CD4-positive, CD25-positive, alpha-beta regulatory T cell (primary cell): ENCODE measurements at regions not wholly inside any gene's neighbourhood (a gene's known extent, or its start where the extent isn't known, plus 50 kb on each side); places are given as distances from the start of the nearest gene placed in this dataset.

Experiments used
- ATAC-seq, 2 donors: fragments of 150-1000 bp; cut with Tn5 transposase; one replicate each; pipeline ENCODE4 v1.10.0; 2021; ENCODE audit warnings: low read depth in 2 of 2, moderate number of reproducible peaks in 2 of 2, moderate library complexity in 1 of 2
- DNase-seq, 3 donors: peaks; one replicate each; pipeline versions ENCODE4 v3.0.0 to v3.0.0-alpha.2; 2012 to 2022; ENCODE audit warnings: mixed read lengths in 1 of 3
- H3K27ac ChIP-seq: one replicate; pipeline ENCODE4 v1.7.0; 2013; ENCODE audit warnings: mild to moderate bottlenecking, low read length; ENCODE audit not compliant: insufficient read depth, poor library complexity, severe bottlenecking
- H3K27me3 ChIP-seq: one replicate; pipeline ENCODE4 v1.7.0; 2013; ENCODE audit warnings: low read length; ENCODE audit not compliant: control insufficient read depth, insufficient read depth
- H3K36me3 ChIP-seq: one replicate; pipeline ENCODE4 v1.7.0; 2013; ENCODE audit warnings: mild to moderate bottlenecking, low read length, moderate library complexity; ENCODE audit not compliant: control insufficient read depth, insufficient read depth
- H3K4me1 ChIP-seq: 2 replicates; pipeline ENCODE4 v1.7.0; 2013; ENCODE audit warnings: mild to moderate bottlenecking, low read length; ENCODE audit not compliant: insufficient read depth, control insufficient read depth, poor library complexity, severe bottlenecking
- H3K4me3 ChIP-seq: one replicate; pipeline ENCODE4 v1.7.0; 2013; ENCODE audit warnings: low read depth, mild to moderate bottlenecking, low read length, moderate library complexity
- H3K9me3 ChIP-seq, 2 experiments: 1 replicate in 1 of 2; 2 replicates in 1 of 2; pipeline ENCODE4 v1.7.0; 2013; ENCODE audit warnings: low read length in 2 of 2, mild to moderate bottlenecking in 1 of 2, moderate library complexity in 1 of 2; ENCODE audit not compliant: control insufficient read depth in 2 of 2
- H3K27ac Mint-ChIP-seq, 3 donors: one replicate each; pipeline ENCODE4 v1.8.0; 2020 to 2022; ENCODE audit warnings: mild to moderate bottlenecking in 3 of 3, mixed read lengths in 3 of 3, moderate library complexity in 2 of 3
- H3K27me3 Mint-ChIP-seq: one replicate; pipeline ENCODE4 v1.8.0; 2022; ENCODE audit warnings: mild to moderate bottlenecking, mixed read lengths
- H3K36me3 Mint-ChIP-seq: one replicate; pipeline ENCODE4 v1.8.0; 2020; ENCODE audit warnings: mixed read lengths
- H3K4me1 Mint-ChIP-seq, 4 donors: one replicate each; pipeline ENCODE4 v1.8.0; 2020 to 2022; ENCODE audit warnings: mixed read lengths in 4 of 4, mild to moderate bottlenecking in 1 of 4
- H3K4me3 Mint-ChIP-seq, 4 donors: one replicate each; pipeline ENCODE4 v1.8.0; 2020 to 2022; ENCODE audit warnings: mild to moderate bottlenecking in 4 of 4, mixed read lengths in 4 of 4, moderate library complexity in 3 of 4
- H3K9me3 Mint-ChIP-seq, 7 donors: one replicate each; pipeline ENCODE4 v1.8.0; 2020 to 2022; ENCODE audit warnings: mixed read lengths in 7 of 7, mild to moderate bottlenecking in 3 of 7, moderate library complexity in 2 of 7

- no peaks in the 10 kb centered on the region for H3K36me3 ChIP-seq
- H3K4me3 Mint-ChIP-seq = peak overlapping the region in 1 of 4 donors; percentile 16
- no peak overlapping the region for H3K27ac Mint-ChIP-seq
- H3K27me3 Mint-ChIP-seq = no peaks in the 10 kb centered on the region
- ATAC-seq (no peak), DNase-seq (no peak)
- no peaks in the 10 kb centered on the region for H3K4me1 ChIP-seq
- no peak overlapping the region for H3K27ac ChIP-seq
- no peak overlapping the region for H3K4me3 ChIP-seq
- no peaks in the 10 kb centered on the region for H3K9me3 ChIP-seq
- H3K4me1 Mint-ChIP-seq = no peaks in the 10 kb centered on the region
- no peaks in the 10 kb centered on the region for H3K36me3 Mint-ChIP-seq
- peaks cover 1 to 12% (median 6%) of the 10 kb centered on the region in 7 donors for H3K9me3 Mint-ChIP-seq
- no peaks in the 10 kb centered on the region for H3K27me3 ChIP-seq
These were observed 185.8 kb upstream of the UBE3A start for GRCh38 chr15:25624504-25625177.

GRCh38 chr15:25623708-25624107 lies 184.9 kb upstream of the UBE3A start:
- no peak overlapping the region for H3K27ac Mint-ChIP-seq
- peaks cover 0 to 13% (median 2%) of the 10 kb centered on the region in 7 donors for H3K9me3 Mint-ChIP-seq
- H3K4me3 ChIP-seq = no peak overlapping the region
- H3K36me3 Mint-ChIP-seq = no peaks in the 10 kb centered on the region
- no peaks in the 10 kb centered on the region for H3K4me1 ChIP-seq
- no peaks in the 10 kb centered on the region for H3K27me3 ChIP-seq
- no peak overlapping the region for H3K4me3 Mint-ChIP-seq
- H3K4me1 Mint-ChIP-seq = no peaks in the 10 kb centered on the region
- H3K27me3 Mint-ChIP-seq = no peaks in the 10 kb centered on the region
- no peaks in the 10 kb centered on the region for H3K9me3 ChIP-seq
- no peak overlapping the region for H3K27ac ChIP-seq
- no peaks in the 10 kb centered on the region for H3K36me3 ChIP-seq
- ATAC-seq (no peak), DNase-seq (no peak)

GRCh38 chr15:25620466-25620865 lies 181.6 kb upstream of the UBE3A start:
- Histone ChIP-seq H3K9me3 (no peaks in the 10 kb centered on the region), H3K4me3 (no peak overlapping the region), H3K4me1 (no peaks in the 10 kb centered on the region), H3K27ac (no peak overlapping the region), H3K27me3 (no peaks in the 10 kb centered on the region), H3K36me3 (no peaks in the 10 kb centered on the region)
- Mint-ChIP-seq H3K4me3 (no peak overlapping the region), H3K27me3 (no peaks in the 10 kb centered on the region), H3K4me1 (no peaks in the 10 kb centered on the region), H3K27ac (no peak overlapping the region), H3K36me3 (no peaks in the 10 kb centered on the region), H3K9me3 (peaks cover 0 to 12% (median 2%) of the 10 kb centered on the region in 7 donors)
- no peak for ATAC-seq
- DNase-seq = no peak

GRCh38 chr15:25619761-25620160 lies 180.9 kb upstream of the UBE3A start:
- no peak for ATAC-seq
- Histone ChIP-seq H3K9me3 (no peaks in the 10 kb centered on the region), H3K27ac (no peak overlapping the region), H3K27me3 (no peaks in the 10 kb centered on the region), H3K4me1 (no peaks in the 10 kb centered on the region), H3K36me3 (no peaks in the 10 kb centered on the region), H3K4me3 (no peak overlapping the region)
- peaks cover 0 to 12% (median 2%) of the 10 kb centered on the region in 7 donors for H3K9me3 Mint-ChIP-seq
- no peaks in the 10 kb centered on the region for H3K27me3 Mint-ChIP-seq
- no peak overlapping the region for H3K4me3 Mint-ChIP-seq
- no peak for DNase-seq
- H3K36me3 Mint-ChIP-seq = no peaks in the 10 kb centered on the region
- no peaks in the 10 kb centered on the region for H3K4me1 Mint-ChIP-seq
- no peak overlapping the region for H3K27ac Mint-ChIP-seq

GRCh38 chr15:25619076-25619475 lies 180.3 kb upstream of the UBE3A start:
- no peak for DNase-seq
- Histone ChIP-seq H3K27ac (no peak overlapping the region), H3K4me3 (no peak overlapping the region), H3K4me1 (no peaks in the 10 kb centered on the region), H3K9me3 (no peaks in the 10 kb centered on the region), H3K27me3 (no peaks in the 10 kb centered on the region), H3K36me3 (no peaks in the 10 kb centered on the region)
- H3K36me3 Mint-ChIP-seq = no peaks in the 10 kb centered on the region
- no peaks in the 10 kb centered on the region for H3K4me1 Mint-ChIP-seq
- H3K27me3 Mint-ChIP-seq = no peaks in the 10 kb centered on the region
- ATAC-seq = no peak
- H3K9me3 Mint-ChIP-seq = peaks cover 0 to 12% (median 2%) of the 10 kb centered on the region in 7 donors
- H3K27ac Mint-ChIP-seq = no peak overlapping the region
- no peak overlapping the region for H3K4me3 Mint-ChIP-seq

GRCh38 chr15:25618161-25618560 lies 179.3 kb upstream of the UBE3A start:
- H3K27ac ChIP-seq = no peak overlapping the region
- DNase-seq = no peak
- H3K4me1 ChIP-seq = no peaks in the 10 kb centered on the region
- Mint-ChIP-seq H3K36me3 (no peaks in the 10 kb centered on the region), H3K4me3 (no peak overlapping the region), H3K9me3 (peaks cover 0 to 12% (median 2%) of the 10 kb centered on the region in 7 donors), H3K27me3 (no peaks in the 10 kb centered on the region), H3K4me1 (no peaks in the 10 kb centered on the region), H3K27ac (no peak overlapping the region)
- ATAC-seq = no peak
- H3K9me3 ChIP-seq = no peaks in the 10 kb centered on the region
- no peaks in the 10 kb centered on the region for H3K36me3 ChIP-seq
- no peaks in the 10 kb centered on the region for H3K27me3 ChIP-seq
- no peak overlapping the region for H3K4me3 ChIP-seq

GRCh38 chr15:25616471-25616870 lies 177.6 kb upstream of the UBE3A start:
- Mint-ChIP-seq H3K4me3 (no peak overlapping the region), H3K9me3 (peaks cover 0 to 10% (median 1%) of the 10 kb centered on the region in 7 donors), H3K27me3 (no peaks in the 10 kb centered on the region), H3K36me3 (no peaks in the 10 kb centered on the region), H3K27ac (no peak overlapping the region), H3K4me1 (no peaks in the 10 kb centered on the region)
- DNase-seq = no peak
- H3K27ac ChIP-seq = no peak overlapping the region
- H3K27me3 ChIP-seq = no peaks in the 10 kb centered on the region
- no peak overlapping the region for H3K4me3 ChIP-seq
- no peaks in the 10 kb centered on the region for H3K36me3 ChIP-seq
- H3K4me1 ChIP-seq = no peaks in the 10 kb centered on the region
- ATAC-seq = no peak
- H3K9me3 ChIP-seq = no peaks in the 10 kb centered on the region

- Histone ChIP-seq H3K9me3 (no peaks in the 10 kb centered on the region), H3K27ac (no peak overlapping the region), H3K36me3 (no peaks in the 10 kb centered on the region), H3K4me1 (no peaks in the 10 kb centered on the region), H3K4me3 (no peak overlapping the region), H3K27me3 (no peaks in the 10 kb centered on the region)
- no peak overlapping the region for H3K4me3 Mint-ChIP-seq
- H3K9me3 Mint-ChIP-seq = peaks cover 0 to 4% (median 0%) of the 10 kb centered on the region in 7 donors
- ATAC-seq (no peak), DNase-seq (no peak)
- peak overlapping the region in 1 of 3 donors; percentile 38 for H3K27ac Mint-ChIP-seq
- H3K36me3 Mint-ChIP-seq = no peaks in the 10 kb centered on the region
- H3K27me3 Mint-ChIP-seq = no peaks in the 10 kb centered on the region
- H3K4me1 Mint-ChIP-seq = no peaks in the 10 kb centered on the region
These were observed 174.3 kb upstream of the UBE3A start for GRCh38 chr15:25613134-25613533.
